Posterior cingulate gyrus (tissue), 11 donors: ENCODE measurements at regions not wholly inside any gene's neighbourhood (a gene's known extent, or its start where the extent isn't known, plus 50 kb on each side); places are given as distances from the start of the nearest gene placed in this dataset.
A peak's percentile ranks its signal among the peaks of the same experiment; 100 is the strongest.

Experiments
- DNase-seq, 10 donors: peaks; one replicate each; pipeline versions ENCODE4 v3.0.0 to v3.0.0-alpha.2; 2020 to 2021; ENCODE audit warnings: mixed read lengths in 3 of 10
- intact Hi-C: fragments of 100-400 bp; cut with DNase I; formaldehyde crosslinking; loops from one replicate; pipeline ENCODE4 v1.15.1; 2023

DNA sequence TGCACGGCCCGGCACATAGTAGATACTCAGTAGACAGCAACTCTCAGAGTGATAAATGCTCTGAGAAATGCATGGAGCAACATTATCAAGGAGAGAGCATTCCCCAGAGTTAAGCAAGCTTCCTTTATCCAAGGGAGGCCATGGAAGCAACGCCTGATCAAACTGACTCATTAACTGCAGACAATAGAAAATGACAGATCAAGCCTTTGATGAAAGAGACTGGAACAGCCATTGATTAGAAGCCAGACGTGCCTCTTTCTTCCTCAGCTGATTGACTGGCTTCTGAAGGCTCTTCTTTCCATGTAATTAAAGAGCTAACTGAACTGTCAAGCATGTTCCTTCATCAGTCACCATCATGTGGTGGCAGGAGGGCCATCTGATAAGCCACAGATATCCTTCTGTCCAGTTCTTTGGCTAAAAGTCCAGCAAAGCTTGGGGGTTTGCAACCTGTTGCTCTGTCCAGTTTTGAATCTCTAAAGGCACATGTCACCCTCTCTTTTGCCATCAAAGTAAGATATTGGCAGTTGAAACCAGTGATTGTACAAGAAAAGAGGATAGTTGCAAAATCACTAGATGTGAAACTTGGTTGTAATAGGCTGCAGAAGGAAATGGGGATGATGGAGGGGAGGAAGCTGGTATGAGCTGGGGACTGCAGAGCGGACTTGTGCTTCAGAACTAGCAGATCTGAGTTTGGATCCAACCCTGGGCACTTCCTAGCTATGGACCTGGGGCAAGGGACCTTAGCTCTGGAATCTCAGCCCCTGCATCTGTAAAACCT, 188.0 kb downstream of the HAPSTR1 start:
- intact Hi-C loops, result no loop called here
- DNase-seq, result no peak

- intact Hi-C loops, result no loop called here
- DNase-seq, result no peak
Observed at GRCh38 chr16:9280069-9280466, 188.6 kb downstream of the HAPSTR1 start.

GRCh38 chr16:9286930-9287329, 195.5 kb downstream of the HAPSTR1 start:
- intact Hi-C loops, result no loop called here
- DNase-seq, result no peak

DNA sequence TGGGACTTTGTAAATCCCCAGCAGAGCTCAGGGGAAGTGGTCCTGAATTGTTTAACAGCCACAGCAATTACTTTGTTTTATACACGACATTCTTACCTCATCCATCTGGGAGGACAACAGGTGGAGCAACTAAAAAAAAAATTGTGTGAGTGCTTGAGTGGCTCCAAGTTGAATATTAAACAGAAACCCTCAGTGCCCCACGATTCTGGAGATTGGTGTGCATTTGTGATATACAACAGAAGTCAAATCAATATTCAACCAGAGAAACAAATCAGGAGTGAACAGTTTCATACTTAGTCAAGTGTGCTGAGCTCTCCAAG, 204.8 kb downstream of the HAPSTR1 start:
- DNase-seq, result no peak
- intact Hi-C loops, result loop anchor here (2.0 kb wide), 1 partner anchor 885 kb away; no protein-coding TSS in a partner anchor

DNA sequence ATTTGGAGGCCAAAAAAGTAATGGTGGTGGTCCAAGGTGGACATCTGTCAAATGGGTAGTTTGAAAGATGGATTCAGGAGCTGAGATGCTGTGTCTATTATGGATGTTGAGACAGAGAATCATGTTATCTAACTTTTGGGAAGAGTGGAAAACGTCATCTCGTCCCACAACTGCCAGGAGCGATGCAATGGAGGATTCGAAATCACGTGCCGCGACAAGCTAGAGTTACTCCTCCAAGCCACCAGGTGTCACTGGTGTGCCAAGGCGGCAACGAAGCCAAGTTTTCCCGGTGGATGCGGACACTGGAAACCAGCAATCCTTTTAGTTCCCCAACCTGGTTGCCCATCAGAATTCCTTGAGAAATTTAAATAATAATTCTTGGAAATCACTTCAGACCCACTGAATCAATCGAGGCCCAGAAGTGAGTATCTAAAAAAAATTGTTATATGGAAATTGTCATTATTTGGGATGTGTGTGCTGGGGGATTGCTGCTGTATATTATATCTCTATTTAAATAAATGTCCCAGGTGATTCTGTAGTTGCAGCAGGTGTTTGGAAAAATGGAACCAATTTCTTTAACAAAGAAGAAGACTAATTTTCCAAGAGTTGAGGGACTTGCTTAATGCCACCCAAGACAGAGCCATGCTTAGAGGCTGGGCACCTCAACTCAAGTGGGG, 206.1 kb downstream of the HAPSTR1 start:
- intact Hi-C loops, result loop anchor here (2.0 kb wide), 1 partner anchor 883 kb away; no protein-coding TSS in a partner anchor
- DNase-seq, result peak in 8 of 10 donors; percentile 18 to 91 (median 55)

DNA sequence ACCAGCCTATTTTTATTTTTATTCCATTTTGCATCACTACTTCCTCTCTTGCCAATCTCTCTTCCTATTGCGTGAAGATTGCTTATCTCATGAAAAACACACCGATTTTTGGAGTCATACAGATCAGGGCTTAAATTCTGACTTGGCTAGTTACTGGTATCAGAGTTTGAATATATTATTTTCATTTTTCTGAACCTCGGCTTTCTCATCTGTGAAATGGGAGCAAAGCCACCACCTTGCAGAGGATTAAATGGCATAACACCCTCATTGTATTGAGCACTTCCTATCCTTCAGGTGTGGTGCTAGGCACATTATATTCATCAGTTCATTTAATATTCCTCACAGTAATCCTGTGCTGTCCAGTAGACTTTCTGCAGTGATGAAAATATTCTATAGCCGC, 208.8 kb downstream of the HAPSTR1 start:
- intact Hi-C loops, result no loop called here
- no peak for DNase-seq

DNA sequence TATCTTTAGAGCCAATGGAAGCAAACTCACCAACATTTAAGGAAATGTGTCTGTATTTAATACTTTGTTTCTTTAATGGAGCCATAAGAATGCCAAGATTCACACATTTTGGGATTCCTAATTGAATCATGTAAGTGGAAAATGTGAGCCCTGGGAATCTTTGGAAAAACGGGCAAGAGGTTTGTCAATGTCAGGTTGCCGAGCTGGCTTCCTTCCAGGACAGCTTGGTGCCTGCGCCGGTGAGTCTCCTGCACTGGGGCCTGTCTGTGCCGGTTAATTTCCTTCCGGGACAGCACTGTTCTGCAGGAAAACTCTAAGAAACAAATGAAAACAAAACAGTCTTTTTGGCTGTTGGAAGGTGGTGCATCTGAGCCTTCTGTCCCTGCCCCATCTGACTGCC, 210.6 kb downstream of the HAPSTR1 start:
- intact Hi-C loops, result no loop called here

GRCh38 chr16:9306753-9307152, 215.3 kb downstream of the HAPSTR1 start:
- DNase-seq, result no peak
- intact Hi-C loops, result no loop called here

More for the DNA sequence above, 210.6 kb downstream of the HAPSTR1 start:
- no peak for DNase-seq

GRCh38 chr16:9307446-9307845, 216.0 kb downstream of the HAPSTR1 start:
- DNase-seq, result no peak
- intact Hi-C loops, result no loop called here

GRCh38 chr16:9308356-9308801, 216.9 kb downstream of the HAPSTR1 start:
- no peak for DNase-seq
- intact Hi-C loops, result no loop called here

DNA sequence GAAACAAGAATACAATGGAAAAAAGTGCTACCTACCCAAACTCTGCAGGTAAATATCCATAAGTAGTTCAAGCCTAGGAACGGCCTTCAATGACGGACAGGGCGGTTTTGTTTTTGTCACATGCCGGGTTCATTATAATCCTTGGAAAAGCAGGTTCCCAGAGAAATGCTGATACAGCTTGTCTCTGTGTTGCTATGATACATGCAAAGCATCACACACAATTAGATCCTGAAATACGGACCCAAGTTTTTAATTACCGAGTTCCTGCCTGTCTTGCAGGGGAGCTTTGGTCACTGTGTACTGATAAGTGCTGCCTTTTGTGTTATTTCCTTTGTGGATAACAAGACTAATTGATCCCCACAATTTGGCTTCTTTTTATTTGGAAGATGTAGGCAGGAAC, 217.4 kb downstream of the HAPSTR1 start:
- DNase-seq, result no peak
- intact Hi-C loops, result no loop called here

- DNase-seq, result no peak
- intact Hi-C loops, result no loop called here
Observed at GRCh38 chr16:9309844-9310243, 218.4 kb downstream of the HAPSTR1 start.

- intact Hi-C loops, result no loop called here
Observed at GRCh38 chr16:9311303-9311954, 220.0 kb downstream of the HAPSTR1 start.

DNA sequence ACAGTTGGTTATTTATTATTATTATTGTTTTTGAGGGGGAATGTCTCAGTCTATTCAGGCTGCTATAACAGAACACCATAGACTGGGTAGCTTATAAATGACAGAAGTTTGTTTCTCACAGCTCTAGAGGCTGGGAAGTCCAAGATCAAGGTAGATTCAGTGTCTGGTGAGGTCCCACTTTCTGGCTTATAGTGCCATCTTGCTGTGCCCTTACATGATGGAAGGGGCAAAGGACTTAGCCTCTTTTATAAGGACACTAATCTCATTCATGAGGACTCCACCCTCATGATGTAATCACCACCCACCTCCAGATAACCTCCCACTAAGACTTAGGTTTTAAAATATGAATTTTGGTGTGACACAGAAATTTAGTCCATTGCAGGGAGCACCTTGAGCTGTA, 224.6 kb downstream of the HAPSTR1 start:
- intact Hi-C loops, result no loop called here
- no peak for DNase-seq

More at GRCh38 chr16:9311303-9311954, 220.0 kb downstream of the HAPSTR1 start:
- peak in 9 of 10 donors; percentile 16 to 94 (median 57) for DNase-seq

- no peak for DNase-seq
- intact Hi-C loops, result no loop called here
Observed at GRCh38 chr16:9316615-9317014, 225.2 kb downstream of the HAPSTR1 start.

DNA sequence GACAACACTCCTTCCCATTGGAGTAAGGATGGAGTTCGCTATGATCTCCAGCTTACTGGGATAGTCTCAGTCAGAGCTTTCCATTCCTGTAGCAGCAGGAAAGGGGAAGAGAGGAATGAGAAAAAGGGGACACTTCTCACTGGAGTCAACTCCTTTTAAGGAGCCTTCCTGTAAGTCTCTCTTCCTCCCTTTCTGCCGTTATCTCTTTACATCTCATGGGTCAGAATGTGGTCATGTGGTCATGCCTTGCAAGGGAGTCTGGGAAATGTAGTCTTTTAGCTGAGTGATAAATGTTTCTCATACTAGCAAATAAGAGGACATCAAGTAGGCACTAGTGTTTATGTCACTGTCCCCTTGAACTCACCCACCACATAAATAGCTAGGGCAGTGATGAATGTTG, 227.3 kb downstream of the HAPSTR1 start:
- no peak for DNase-seq
- intact Hi-C loops, result no loop called here

GRCh38 chr16:9322769-9323168, 231.3 kb downstream of the HAPSTR1 start:
- intact Hi-C loops, result no loop called here
- no peak for DNase-seq

- intact Hi-C loops, result no loop called here
- no peak for DNase-seq
Observed at GRCh38 chr16:9323170-9323569, 231.7 kb downstream of the HAPSTR1 start.

GRCh38 chr16:9327253-9327652, 235.8 kb downstream of the HAPSTR1 start:
- intact Hi-C loops, result no loop called here
- DNase-seq, result no peak

DNA sequence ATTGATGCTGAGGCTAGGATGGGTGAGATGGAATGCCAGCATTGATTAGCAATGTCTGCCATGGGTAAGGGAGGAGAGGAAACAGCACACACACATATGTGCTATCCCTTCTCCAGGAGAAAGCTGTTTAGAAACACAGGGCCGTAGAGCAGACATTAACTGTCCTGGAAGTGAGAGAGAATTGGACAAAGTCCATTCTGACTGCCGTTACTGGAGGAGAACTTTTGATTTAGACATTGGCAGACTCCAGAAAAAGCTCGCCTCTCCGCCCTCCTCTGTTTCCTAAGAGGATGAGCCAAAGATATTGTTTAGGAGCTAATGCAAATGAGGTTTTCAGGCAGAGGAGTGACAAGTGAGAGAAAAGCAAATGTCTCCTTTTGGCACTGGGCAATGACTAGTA, 237.0 kb downstream of the HAPSTR1 start:
- no peak for DNase-seq
- intact Hi-C loops, result no loop called here

DNA sequence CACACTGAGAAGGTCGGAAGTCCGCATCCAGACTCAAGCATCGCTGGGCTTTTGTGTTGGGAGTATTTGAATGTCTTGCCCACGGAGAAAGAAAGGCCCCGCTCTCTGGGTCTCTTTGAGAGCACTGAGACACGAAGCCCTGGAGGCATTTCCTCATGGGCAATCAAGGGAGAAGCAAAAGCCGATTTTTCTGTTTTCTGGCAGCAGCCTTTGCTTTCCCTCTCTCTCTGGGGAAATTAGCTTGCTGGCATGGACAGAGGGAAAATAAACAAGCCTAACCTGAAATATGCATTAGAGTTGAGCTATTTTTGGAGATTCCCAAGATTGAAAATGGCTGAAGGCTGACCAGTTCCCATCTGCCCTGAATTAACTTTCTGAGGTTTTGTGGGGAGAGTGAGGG, 238.7 kb downstream of the HAPSTR1 start:
- intact Hi-C loops, result no loop called here
- no peak for DNase-seq

DNA sequence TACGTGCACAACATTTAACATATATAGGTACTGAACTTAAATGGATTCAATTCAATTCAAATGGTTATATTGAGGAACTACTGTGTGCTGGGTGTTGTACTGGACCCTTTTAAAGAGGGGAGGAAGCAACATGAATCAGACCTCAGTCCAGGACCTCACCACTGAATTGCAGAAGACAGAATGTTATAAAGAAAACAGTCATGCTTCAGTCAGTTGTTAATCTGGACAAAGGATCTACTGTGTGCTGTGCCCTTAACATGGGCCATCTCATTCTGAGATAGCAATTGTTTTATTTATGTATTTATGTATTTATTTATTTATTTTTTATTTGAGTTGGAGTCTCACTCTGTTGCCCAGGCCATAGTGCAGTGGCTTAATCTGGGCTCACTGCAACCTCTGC, 240.1 kb downstream of the HAPSTR1 start:
- DNase-seq, result no peak
- intact Hi-C loops, result no loop called here
